Middle frontal gyrus (tissue), 1 donor: ENCODE measurements at regions not wholly inside any gene's neighbourhood (a gene's known extent, or its start where the extent isn't known, plus 50 kb on each side); places are given as distances from the start of the nearest gene placed in this dataset.
A peak's percentile ranks its signal among the peaks of the same experiment; 100 is the strongest.

Experiments used
- DNase-seq: peaks from one replicate; pipeline ENCODE4 v3.0.0-alpha.2; 2015; ENCODE audit warnings: low spot score; ENCODE audit errors: extremely low spot score

DNA sequence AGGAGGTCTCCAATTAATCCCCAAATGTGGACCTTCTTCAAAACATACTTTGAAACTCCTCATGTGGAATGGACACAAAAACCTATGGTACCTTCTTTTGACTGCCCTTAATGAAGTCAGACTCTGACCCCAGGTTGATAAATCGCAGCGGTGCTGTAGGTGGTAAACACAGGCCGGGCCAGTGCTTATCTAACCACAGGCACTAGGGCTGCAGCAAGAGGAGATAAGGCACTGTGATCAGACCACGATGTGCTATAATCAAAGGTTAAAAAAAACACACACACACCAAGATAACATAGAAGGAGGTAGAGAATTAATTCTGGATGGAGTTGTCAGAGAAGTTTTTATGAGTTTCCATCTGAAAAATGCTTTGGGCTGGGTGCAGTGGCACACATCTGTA is 52.3 kb upstream of the SIPA1L2 start:
- DNase-seq: no peak

DNA sequence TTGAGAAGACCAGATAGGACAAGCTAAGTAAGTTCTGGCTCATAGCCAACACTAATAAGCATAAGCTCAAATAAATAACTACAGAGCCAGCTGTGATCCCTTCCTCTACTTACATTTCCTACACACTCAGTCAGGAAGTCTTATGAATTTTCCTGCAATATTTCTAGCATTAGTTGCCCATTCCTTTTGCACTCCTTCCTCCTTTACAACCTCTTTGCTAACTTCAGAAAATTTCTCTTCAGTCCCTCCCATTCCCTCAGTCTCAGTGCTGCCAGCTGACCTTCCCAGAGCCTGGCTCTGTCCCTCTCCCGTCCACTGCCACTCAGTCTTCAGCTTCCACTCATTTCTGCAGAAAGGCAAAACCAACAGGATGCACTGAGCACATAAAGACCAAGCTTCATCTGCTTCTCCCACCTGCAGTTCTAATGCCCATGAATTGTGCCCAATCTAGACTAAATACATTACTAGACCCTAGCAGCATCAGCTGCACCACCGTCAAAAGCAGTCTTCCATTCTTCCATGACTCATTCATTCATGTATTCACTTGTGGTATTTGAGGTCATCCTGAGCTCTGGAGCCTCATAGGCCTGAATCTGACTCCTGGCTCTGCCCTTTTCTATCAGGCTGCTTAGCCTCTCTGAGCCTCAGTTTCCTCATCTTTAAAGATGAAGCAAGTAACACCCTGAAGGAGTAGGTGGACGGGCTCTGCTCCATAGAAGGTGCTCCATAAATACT is 54.6 kb upstream of the SIPA1L2 start:
- DNase-seq: no peak

DNA sequence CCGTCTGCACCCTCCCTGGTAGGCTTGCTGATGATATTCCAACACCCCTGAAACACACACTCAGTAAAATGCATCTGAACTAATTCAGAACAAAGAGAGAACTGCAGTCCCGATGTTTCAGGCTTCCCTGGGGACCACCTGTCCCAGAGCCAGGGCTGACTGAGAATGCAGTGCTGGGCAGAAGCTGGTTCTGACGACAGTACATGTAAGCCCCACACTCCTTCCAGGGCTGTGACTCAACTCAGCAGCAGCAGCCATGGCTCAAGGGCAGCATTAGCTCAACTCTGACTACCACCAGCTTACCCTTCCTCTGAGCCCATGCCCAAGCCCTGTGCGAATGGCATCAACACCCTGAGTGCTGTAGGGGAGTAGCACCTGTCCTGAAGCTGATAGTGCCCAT is 56.4 kb upstream of the SIPA1L2 start:
- DNase-seq: no peak

DNA sequence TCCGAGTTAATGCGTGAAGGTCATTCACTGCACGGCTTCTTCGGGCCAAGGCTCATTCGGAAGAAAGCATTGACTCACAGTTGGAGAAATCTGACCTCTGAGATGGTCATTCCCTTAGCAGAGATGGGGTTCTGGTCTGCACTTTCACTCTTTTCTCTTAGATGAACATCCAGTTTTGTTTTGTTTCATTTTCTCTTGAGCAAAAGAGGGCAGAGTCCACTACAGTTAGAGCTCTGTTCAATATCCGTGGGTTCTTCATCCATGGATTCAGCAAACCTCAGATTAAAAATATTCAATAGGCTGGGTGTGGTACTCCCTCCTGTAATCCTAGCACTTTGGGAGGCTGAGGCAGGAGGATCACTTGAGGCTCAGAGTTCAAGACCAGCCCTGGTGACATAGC is 57.4 kb upstream of the SIPA1L2 start:
- DNase-seq: no peak

DNA sequence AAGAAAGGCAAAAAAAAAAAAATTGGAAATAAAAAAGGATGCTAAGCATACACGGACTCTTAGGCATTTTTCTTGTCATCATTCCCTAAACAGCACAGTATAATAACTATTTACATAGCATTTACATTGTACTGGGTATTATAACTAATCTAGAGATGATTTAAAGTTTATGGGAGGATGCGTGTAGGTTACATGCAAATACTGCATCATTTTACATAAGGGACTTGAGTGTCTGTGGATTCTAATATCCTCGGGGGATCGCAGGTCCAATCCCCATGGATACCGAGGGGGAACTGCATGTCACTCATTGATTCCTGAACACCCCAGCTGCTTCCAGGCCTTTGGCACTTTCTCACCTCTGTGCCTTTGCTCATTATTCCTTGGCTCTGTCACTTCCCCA is 57.8 kb upstream of the SIPA1L2 start:
- DNase-seq: no peak

DNA sequence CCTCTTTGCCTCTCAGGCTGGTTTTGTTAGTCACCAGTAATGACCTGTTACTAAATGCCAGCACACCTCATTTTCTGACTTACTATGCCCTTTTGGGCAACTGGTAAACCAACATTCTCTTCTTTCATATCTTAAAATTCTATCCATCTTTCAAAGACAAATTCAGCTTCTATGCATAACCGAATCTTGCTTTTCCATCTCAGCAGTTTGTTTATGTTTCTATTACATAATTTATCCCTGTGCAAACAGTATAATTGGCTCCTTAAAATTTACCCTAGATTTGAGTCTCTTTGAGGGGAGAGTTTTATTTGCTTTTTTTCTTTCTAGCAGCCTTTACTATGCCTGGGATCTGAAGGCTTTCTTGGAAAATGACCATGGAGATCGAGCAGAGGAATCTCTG is 58.5 kb upstream of the SIPA1L2 start:
- DNase-seq: no peak

DNA sequence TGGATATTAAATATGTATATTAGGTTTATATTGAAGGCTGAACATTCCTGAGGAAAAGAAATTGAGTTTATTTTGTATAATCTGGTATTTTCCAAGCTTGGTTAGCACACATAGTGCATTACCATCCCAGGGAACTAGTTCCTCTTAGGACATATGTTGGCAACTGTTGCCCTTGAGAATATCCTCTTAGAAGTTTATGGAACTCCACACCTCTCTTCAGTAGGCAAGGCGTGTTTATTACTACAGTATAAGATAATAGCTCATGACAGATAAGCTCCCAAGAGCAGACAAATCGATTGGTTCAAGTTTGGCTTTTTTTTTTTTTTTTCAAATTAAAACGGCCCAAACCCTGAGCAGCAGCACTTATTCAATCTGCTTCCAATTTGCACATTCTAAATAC is 59.8 kb upstream of the SIPA1L2 start:
- no peak for DNase-seq

DNA sequence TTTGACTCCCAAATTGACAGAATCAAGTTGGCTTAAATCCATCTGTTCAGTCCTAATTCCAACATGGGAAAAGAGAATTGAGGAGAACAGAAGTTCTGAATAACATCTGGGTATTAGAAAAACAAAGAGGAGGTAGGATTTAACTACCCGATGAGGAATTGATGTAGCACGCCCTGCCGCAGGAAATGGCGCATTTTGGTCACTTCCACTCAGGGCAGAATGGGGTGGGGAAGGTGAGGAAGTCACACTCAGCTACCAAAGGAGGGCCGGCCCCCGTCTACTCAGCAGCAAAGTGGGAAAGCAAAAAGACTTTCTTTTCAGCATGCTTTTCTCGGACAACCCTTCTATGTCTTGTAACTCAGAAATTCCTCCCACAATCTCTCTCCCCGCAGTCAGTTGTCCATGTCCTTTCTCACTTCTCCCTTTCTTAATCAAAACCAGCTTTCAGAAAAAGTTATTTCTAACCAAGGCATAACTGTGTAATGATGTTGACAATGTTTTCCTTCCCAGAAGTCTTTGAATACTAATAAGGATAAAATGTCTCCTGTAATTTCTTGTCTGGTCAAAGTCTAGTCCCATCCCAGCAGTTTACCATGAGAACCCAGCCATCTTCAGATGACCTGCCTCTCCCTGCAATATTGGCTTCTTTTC is 60.5 kb upstream of the SIPA1L2 start:
- no peak for DNase-seq

DNA sequence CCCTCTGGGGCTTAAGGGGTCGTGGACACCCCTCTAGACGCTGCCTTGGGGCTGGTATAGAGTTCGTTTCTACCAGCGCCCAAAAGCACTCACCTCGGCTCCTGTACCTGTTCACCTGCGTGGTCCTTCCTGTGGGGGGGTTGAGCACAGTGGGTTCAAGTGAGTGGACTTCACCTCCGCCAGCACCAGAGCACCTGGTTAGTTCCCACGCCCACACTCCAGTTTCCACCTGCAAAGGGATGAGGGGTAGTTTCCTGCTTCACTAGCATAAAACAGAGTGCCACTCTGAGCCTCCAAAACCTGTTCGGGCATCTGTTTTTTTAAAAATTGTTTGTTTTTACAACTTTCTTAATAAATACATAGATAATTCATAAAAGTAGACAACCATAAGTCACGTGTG is 64.5 kb upstream of the SIPA1L2 start:
- no peak for DNase-seq

DNA sequence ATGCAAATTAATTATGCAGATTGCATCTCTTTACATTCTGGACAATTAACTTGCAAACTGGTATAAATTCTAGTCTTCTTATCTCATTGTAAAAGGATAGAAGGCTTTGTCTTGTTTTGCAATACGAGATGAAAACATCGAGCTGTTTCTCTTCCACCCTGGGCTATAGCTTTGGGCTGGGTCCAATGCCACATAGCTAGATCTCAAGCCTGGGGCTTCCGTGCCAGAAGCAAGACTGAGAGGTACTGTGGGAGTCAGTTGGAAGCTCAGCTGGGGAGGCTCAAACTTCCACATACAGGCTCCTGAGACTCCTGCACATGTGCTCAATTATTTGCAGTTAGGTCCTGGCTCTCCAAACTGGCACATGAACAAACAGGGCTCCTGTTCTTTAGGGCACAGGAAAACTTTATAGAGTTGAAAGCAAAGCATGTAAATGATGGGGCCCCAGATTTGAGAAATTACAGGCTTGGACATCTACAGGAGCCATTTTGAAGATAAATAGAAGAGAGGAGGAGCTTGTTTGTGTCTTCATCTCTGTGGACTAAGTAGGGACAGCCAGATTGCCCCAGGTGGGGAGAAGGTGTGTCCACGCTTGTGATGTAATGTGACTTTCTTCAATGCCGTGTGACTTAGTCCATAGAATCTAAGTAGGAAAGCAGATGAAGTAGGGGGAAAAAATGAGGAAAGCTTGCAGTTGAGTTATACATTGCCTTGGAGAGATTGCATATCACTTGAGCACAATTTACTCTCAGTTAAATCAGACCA is 65.9 kb upstream of the SIPA1L2 start:
- DNase-seq: no peak

DNA sequence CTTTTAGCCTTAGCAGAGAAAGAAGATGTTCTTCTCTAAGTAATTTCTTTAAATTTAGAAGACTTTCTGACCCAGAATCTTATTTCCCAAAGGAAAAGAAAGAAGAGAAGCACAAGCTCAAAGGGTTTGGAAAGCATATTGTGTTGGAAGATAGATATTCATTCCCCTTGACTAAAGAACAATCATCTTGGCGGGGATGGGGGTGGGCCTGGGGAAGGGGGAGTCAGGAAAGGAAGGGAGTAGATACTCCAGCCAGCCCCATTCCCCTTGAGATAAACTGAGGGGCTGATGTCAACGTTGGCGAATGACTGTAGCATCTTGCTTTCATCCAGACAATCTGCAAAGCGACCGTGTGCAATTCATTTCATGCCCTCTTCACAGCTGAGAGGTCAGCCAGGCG is 66.5 kb upstream of the SIPA1L2 start:
- no peak for DNase-seq

DNA sequence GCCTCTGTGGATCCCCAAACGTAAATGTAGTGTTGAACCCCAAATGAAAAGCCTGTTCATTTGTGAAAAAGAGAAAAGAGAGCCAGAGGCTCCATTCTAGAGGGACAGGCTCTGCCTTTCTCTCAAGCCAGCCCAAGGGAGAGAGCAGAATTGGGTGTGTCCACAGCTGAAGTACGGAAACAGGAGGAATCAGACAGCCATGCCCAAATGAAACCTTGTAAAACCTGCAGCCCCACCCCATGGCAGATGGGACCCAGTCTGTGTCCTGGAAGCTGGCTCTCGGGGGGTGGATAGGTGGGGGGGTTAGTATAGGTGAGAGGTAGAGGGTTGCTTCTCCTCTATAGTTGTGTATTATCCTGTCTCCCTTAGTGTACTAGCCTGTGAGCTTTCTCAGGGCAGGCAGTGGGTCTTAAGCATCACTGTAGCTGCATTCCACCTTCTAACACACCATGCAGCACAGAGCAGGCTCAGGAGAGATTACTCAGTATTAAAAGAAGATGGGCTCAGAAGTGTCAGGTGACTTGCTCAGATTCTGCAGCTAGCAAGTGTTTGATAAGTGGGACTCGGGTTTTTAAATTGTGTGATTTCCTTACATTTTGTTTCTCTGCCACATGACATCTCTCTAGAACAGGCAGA is 67.4 kb upstream of the SIPA1L2 start:
- no peak for DNase-seq

DNA sequence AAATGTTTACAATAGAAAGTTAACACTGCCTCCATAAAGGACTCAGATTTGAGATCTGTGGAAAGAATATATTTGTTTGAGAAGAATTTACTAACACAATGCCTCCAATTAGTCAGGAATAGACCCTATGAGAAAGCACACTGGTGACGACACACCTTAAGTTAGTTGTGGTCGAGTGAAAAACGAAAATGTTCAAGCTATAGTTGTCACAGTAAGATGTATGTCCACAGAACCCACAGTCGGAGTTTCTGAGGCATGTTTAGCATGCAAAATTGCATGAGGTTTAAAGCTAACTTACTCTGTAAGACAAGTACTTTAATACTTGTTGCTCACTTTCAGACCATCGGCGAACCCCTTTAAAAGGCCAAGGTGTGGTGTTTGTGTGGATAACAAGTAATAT is 69.9 kb upstream of the SIPA1L2 start:
- DNase-seq: no peak

DNA sequence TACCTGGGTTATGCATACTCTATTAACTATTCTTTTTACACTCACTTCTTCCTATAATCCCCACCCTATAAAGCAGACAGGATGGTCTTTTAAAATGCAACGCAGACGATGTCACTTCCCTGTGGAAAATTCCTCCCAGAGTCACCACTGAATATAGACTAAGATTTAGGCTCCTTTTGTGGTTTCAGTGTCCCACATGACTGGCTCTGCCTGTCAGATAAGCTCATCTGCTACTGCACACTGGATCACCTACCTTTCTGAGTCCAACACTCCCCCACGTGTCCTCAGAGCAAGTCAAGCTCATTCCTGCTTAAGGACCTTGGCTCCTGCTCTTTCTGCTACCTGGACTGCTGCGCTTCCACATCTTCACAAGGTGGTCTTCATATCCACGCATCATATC is 73.0 kb upstream of the SIPA1L2 start:
- DNase-seq: no peak

DNA sequence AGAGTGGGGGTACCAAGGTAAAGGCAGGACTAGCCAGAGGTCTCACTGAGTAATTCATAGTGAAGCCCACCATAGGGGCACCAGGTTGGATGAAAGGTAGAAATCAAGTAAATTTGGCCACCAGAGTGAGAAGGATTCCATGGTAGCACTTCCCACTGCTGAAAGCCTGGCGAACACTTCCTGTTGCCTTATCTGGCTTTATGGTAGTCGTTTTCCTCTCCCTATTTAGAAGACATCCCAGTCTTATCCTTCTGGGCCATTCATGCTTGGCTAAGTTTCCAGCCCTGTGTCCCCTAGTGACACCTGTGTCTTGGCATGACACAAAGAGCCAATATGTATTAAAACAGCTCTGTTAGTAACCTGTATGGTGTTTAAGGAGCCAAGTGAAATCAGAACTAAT is 74.3 kb upstream of the SIPA1L2 start:
- no peak for DNase-seq

DNA sequence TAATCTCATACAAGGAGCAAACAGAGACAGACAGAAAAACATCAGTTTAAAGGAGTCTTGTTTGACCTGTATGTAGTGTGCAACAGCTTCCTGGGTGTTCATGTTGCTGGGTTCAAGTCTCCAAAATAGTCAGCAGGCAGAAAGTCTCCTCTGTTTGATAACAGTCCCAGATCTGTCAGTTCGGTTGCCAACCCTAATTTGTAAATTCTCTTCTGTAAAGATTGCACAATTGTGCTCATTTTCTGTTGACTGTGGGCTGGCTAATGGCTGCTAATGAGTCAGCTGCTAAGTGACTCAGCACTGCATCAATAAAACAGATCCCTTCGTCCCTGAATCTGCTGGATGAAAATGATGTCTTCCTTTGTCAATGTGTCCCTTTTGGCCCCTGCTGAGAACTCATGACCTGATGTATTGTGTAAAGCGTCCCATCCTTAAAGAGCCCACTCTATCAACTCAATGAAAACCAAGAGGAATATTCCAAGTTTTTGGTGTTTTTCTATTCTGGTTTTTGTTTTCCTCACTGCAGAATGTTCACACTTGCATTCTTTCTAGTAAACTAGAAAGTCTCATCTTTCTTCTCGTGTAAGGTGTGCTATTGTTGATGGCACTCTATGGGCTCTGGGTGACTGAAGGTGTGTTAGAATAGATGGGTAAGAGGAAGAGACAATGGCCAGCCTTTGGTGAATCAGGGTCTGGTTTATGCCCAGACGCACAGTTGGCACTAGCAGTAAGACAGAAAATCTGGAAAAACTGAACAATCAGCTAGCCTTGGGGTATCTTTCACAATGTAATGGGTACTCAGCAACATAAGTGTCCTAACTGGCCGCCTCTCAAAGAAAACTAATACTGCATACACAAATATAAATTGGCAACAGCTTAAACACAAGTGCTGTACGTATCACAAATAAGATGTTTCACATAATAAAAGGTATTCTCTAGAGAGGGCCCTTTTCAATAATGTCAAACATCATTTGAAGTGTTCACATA is 75.1 kb upstream of the SIPA1L2 start:
- peak; percentile 36 for DNase-seq

DNA sequence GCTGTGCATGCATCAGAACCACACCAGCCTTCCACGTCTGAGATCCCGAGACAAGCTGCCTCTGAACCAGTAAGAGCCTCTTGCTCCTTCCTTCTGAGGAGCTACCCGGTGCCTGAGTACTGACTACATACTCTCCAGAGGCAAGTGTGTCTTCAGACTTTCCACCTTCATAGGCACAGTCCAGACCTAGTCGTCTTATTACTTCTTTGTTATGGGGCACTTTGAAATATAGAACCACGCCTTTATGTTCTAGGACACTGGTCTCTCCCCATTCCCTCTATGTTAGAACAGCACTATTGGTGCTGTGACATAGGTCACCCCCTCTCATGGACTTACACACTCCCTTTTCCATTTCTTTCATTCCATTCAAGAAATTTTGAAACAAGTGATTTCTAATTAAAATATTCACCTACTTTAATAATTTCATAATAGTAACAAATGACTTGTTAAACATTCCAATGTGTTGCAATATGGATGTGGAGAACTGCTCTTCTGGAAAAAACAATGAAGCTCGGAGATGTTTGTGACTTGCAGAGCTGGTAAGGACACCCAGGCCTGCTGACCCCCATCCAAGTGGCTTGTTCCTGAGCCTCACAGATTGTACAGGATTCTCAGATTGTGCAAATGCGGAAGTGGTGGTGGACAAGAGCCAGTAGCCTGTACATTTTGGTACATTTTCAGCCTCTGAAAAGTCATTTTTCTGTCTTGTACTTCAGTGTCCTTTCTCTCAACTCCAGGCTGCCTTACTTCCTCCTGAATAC is 76.1 kb upstream of the SIPA1L2 start:
- no peak for DNase-seq

DNA sequence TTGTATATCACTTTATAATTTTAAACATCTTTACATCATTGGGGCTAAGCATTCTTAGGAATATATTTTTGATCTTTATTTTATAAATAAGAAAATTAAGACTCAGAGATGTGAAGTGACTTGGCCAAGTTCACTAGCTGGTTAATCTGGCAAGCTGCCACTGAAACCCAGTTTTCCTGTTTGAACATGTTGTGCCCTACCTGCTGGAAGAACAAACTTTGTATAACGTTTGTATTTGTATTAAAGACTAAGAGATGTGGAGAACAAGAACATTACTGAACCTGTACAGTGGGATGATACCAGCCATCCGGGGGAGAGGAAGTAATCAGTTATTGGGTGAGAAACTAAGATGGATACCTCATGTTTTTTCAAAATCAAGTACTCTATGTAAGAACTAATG is 77.2 kb upstream of the SIPA1L2 start:
- DNase-seq: no peak

DNA sequence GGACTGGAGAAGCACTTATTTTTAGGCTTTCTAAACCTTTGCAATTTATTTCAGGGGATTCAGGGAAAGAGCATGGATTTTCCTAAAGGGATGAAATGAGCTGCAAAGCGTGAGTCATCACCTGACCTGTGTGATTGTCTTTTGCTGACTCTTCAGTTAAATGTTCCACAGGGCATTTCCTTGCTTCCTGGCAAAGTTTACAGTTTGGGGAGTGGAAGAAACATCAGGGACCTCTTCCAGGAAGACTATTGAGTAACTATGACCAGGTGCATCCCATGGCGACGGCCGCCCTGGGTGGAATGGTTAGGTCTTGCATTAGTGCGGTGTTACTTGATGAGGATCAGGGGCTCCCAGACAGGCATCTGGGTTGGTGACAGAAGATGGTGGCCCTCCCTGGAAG is 79.5 kb upstream of the SIPA1L2 start:
- no peak for DNase-seq

DNA sequence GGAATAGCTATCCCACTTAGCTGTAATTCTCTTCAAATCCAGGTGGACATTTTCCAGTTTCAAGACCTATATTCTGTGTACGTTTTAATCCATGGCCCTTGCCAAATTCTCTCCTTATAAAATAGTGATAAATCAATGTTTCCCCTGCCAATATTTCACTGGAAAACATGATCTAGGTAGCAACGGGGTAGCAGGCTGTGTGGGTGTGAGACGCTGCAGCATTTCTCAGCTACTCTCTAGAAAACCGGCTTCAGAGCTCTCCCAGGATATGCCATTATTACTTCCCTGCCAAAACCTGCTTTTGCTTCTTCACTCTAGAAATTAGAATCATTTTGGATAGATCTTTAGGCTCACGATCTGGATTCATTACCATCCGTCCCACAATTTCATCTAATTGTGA is 82.1 kb upstream of the SIPA1L2 start:
- no peak for DNase-seq
